Caki2 (cell line): ENCODE measurements at regions not wholly inside any gene's neighbourhood (a gene's known extent, or its start where the extent isn't known, plus 50 kb on each side); places are given as distances from the start of the nearest gene placed in this dataset.
"Not testable (repeated sequence)": the region's sequence is repeated elsewhere in the genome, so short reads cannot be mapped to it uniquely, and the experiment has no call there.

Experiments used
- DNase-seq: peaks from one replicate; pipeline ENCODE4 v3.0.0-alpha.2; 2015; ENCODE audit warnings: low read depth
- in situ Hi-C: cut with HindIII; loops from 2 replicates; pipeline ENCODE4 v1.10.0; 2016; ENCODE audit warnings: low sequenced_read_pairs, low pct_unique_long_range_greater_than_20kb, mixed read lengths

- in situ Hi-C loops, result no loop called here
- DNase-seq, result no peak
Measured at GRCh38 chr6:145279551-145279950, 455.8 kb downstream of the EPM2A start.

GRCh38 chr6:145279993-145280392, 455.3 kb downstream of the EPM2A start:
- in situ Hi-C loops, result no loop called here
- no peak for DNase-seq

GRCh38 chr6:145283209-145283608, 452.1 kb downstream of the EPM2A start:
- in situ Hi-C loops, DNase-seq: not testable (repeated sequence)

GRCh38 chr6:145283856-145284255, 451.5 kb downstream of the EPM2A start:
- no peak for DNase-seq
- in situ Hi-C loops, result no loop called here

- DNase-seq, result no peak
- in situ Hi-C loops, result no loop called here
Measured at GRCh38 chr6:145286916-145287315, 448.4 kb downstream of the EPM2A start.

GRCh38 chr6:145289573-145289972, 445.7 kb downstream of the EPM2A start:
- no peak for DNase-seq
- in situ Hi-C loops, result no loop called here

- no peak for DNase-seq
- in situ Hi-C loops, result no loop called here
Measured at GRCh38 chr6:145290122-145290521, 445.2 kb downstream of the EPM2A start.

GRCh38 chr6:145292066-145292465, 443.3 kb downstream of the EPM2A start:
- no peak for DNase-seq
- in situ Hi-C loops, result no loop called here

- in situ Hi-C loops, result no loop called here
- DNase-seq, result no peak
Measured at GRCh38 chr6:145294942-145295341, 440.4 kb downstream of the EPM2A start.

GRCh38 chr6:145295746-145296145, 439.6 kb downstream of the EPM2A start:
- in situ Hi-C loops, result no loop called here
- no peak for DNase-seq

- DNase-seq, result no peak
- in situ Hi-C loops, result no loop called here
Measured at GRCh38 chr6:145305670-145306069, 429.6 kb downstream of the EPM2A start.

GRCh38 chr6:145306489-145306888, 428.8 kb downstream of the EPM2A start:
- DNase-seq, result no peak
- in situ Hi-C loops, result no loop called here

- in situ Hi-C loops, result no loop called here
- no peak for DNase-seq
Measured at GRCh38 chr6:145309842-145310535, 425.3 kb downstream of the EPM2A start.

GRCh38 chr6:145312481-145312880, 422.8 kb downstream of the EPM2A start:
- no peak for DNase-seq
- in situ Hi-C loops, result no loop called here

GRCh38 chr6:145313041-145313855, 422.1 kb downstream of the EPM2A start:
- in situ Hi-C loops, result no loop called here
- no peak for DNase-seq

GRCh38 chr6:145315982-145316600, 419.2 kb downstream of the EPM2A start:
- DNase-seq, result no peak

GRCh38 chr6:145318952-145319351, 416.4 kb downstream of the EPM2A start:
- DNase-seq, result no peak
- in situ Hi-C loops, result no loop called here

More at GRCh38 chr6:145315982-145316600, 419.2 kb downstream of the EPM2A start:
- in situ Hi-C loops, result no loop called here

- in situ Hi-C loops, result no loop called here
Measured at GRCh38 chr6:145319605-145320004, 415.7 kb downstream of the EPM2A start.

GRCh38 chr6:145323646-145324045, 411.7 kb downstream of the EPM2A start:
- in situ Hi-C loops, result no loop called here
- no peak for DNase-seq

More at GRCh38 chr6:145319605-145320004, 415.7 kb downstream of the EPM2A start:
- no peak for DNase-seq
